HFFc6 (cell line): ENCODE measurements at regions not wholly inside any gene's neighbourhood (a gene's known extent, or its start where the extent isn't known, plus 50 kb on each side); places are given as distances from the start of the nearest gene placed in this dataset.

Experiments
- DNase-seq: peaks from one replicate; pipeline ENCODE4 v3.0.0-alpha.2; 2018
- H3K27ac Mint-ChIP-seq: 2 replicates; pipeline ENCODE4 v1.8.0; 2020; ENCODE audit warnings: mild to moderate bottlenecking, mixed read lengths
- H3K27me3 Mint-ChIP-seq: 2 replicates; pipeline ENCODE4 v1.8.0; 2021; ENCODE audit warnings: mild to moderate bottlenecking, moderate library complexity, mixed read lengths; ENCODE audit not compliant: insufficient read depth
- H3K36me3 Mint-ChIP-seq: 2 replicates; pipeline ENCODE4 v1.8.0; 2021; ENCODE audit warnings: low read depth, mixed read lengths
- H3K4me1 Mint-ChIP-seq: 2 replicates; pipeline ENCODE4 v1.8.0; 2020; ENCODE audit warnings: low read depth, mixed read lengths
- H3K4me3 Mint-ChIP-seq: 2 replicates; pipeline ENCODE4 v1.8.0; 2020; ENCODE audit warnings: mild to moderate bottlenecking, moderate library complexity, mixed read lengths
- H3K9me3 Mint-ChIP-seq: 2 replicates; pipeline ENCODE4 v1.8.0; 2020; ENCODE audit warnings: mild to moderate bottlenecking, mixed read lengths
- CTCF ChIP-seq: fragments of 200-600 bp; sonication (generic); IDR thresholded peaks from 2 replicates; pipeline ENCODE4 v1.5.0; 2021; ENCODE audit warnings: antibody characterized with exemption, mild to moderate bottlenecking

- no peaks in the 10 kb centered on the region; the same call in 1 of the 2 replicates for H3K27me3 Mint-ChIP-seq
- DNase-seq, result no peak
- H3K9me3 Mint-ChIP-seq, result peaks cover 10% of the 10 kb centered on the region; the same call in 1 of the 2 replicates
- peaks cover 16% of the 10 kb centered on the region for H3K4me1 Mint-ChIP-seq
- H3K36me3 Mint-ChIP-seq, result peaks cover 9% of the 10 kb centered on the region
- TF ChIP-seq CTCF, result no peak
- H3K27ac Mint-ChIP-seq, result no peak overlapping the region
- no peak overlapping the region for H3K4me3 Mint-ChIP-seq
Observed at GRCh38 chr14:51342226-51342625, 102.2 kb downstream of the TMX1 start.

GRCh38 chr14:51351997-51352396 is 112.0 kb downstream of the TMX1 start:
- peaks cover 19% of the 10 kb centered on the region for H3K4me1 Mint-ChIP-seq
- H3K27me3 Mint-ChIP-seq, result peaks cover 2% of the 10 kb centered on the region; the same call in 1 of the 2 replicates
- no peak for TF ChIP-seq CTCF
- H3K9me3 Mint-ChIP-seq, result no peaks in the 10 kb centered on the region
- peaks cover 7% of the 10 kb centered on the region for H3K36me3 Mint-ChIP-seq
- no peak overlapping the region for H3K27ac Mint-ChIP-seq
- no peak for DNase-seq
- H3K4me3 Mint-ChIP-seq, result no peak overlapping the region

GRCh38 chr14:51353901-51354300 is 113.9 kb downstream of the TMX1 start:
- Mint-ChIP-seq H3K27me3 (peaks cover 4% of the 10 kb centered on the region; the same call in 1 of the 2 replicates), H3K4me3 (no peak overlapping the region), H3K27ac (no peak overlapping the region), H3K36me3 (no peaks in the 10 kb centered on the region), H3K9me3 (no peaks in the 10 kb centered on the region), H3K4me1 (peaks cover 24% of the 10 kb centered on the region)
- DNase-seq, result no peak
- no peak for TF ChIP-seq CTCF

DNA sequence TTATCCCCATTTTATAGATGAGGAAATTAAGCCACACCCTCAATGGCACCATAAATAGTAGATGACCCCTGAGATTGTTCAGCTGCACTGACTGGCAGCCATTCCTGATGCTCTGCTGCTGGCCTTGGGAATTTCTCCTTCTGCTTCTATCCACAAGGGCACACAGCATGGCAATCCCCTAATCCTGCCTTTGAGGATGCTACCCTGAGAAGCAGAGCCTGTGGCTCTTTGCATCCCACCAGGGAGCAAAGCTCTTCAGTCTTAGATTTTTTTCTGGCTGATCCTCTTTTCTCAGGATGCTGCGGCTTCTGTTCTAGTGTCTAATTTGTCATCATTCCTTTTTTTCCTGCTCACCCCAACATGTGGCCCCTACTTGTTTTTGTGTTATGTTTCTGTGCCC is 114.8 kb downstream of the TMX1 start:
- Mint-ChIP-seq H3K36me3 (no peaks in the 10 kb centered on the region), H3K9me3 (no peaks in the 10 kb centered on the region), H3K27ac (no peak overlapping the region), H3K27me3 (peaks cover 4% of the 10 kb centered on the region; the same call in 1 of the 2 replicates), H3K4me3 (no peak overlapping the region), H3K4me1 (peaks cover 24% of the 10 kb centered on the region)
- TF ChIP-seq CTCF, result no peak
- DNase-seq, result no peak

- no peak for DNase-seq
- Mint-ChIP-seq H3K27me3 (peaks cover 6% of the 10 kb centered on the region; the same call in 1 of the 2 replicates), H3K36me3 (no peaks in the 10 kb centered on the region), H3K9me3 (no peaks in the 10 kb centered on the region), H3K4me3 (no peak overlapping the region), H3K4me1 (peaks cover 24% of the 10 kb centered on the region), H3K27ac (no peak overlapping the region)
- no peak for TF ChIP-seq CTCF
Observed at GRCh38 chr14:51356381-51356780, 116.3 kb downstream of the TMX1 start.

GRCh38 chr14:51357250-51357649 is 117.2 kb downstream of the TMX1 start:
- no peak for DNase-seq
- H3K4me3 Mint-ChIP-seq, result no peak overlapping the region
- no peak for TF ChIP-seq CTCF
- no peaks in the 10 kb centered on the region for H3K36me3 Mint-ChIP-seq
- peaks cover 4% of the 10 kb centered on the region; the same call in 1 of the 2 replicates for H3K27me3 Mint-ChIP-seq
- H3K27ac Mint-ChIP-seq, result peak overlapping the region; percentile 20; the same call in 1 of the 2 replicates
- H3K9me3 Mint-ChIP-seq, result no peaks in the 10 kb centered on the region
- H3K4me1 Mint-ChIP-seq, result peaks cover 24% of the 10 kb centered on the region
